ENCODE measurements at regions not wholly inside any gene's neighbourhood (a gene's known extent, or its start where the extent isn't known, plus 50 kb on each side); places are given as distances from the start of the nearest gene placed in this dataset.

DNA sequence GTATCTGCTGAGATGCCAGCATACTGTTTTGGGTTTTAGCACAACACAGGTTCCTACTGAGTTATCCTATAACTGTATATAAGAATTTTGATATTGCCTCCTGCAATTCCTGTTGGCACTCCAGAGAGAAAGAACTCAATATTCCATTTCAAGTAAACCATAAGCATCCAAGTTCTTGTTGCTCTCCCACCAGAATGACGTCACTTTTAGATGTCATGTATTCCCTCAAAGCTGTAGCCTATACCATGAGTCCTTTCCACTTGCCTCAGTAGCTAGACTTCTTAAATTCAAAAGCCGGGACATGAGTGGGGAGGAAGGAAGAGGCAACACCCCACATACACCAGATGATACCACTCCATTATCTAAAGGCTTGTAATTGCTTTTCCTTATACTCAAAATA is 171.5 kb downstream of the ALDH8A1 start:
- TF ChIP-seq, protein P1, sequence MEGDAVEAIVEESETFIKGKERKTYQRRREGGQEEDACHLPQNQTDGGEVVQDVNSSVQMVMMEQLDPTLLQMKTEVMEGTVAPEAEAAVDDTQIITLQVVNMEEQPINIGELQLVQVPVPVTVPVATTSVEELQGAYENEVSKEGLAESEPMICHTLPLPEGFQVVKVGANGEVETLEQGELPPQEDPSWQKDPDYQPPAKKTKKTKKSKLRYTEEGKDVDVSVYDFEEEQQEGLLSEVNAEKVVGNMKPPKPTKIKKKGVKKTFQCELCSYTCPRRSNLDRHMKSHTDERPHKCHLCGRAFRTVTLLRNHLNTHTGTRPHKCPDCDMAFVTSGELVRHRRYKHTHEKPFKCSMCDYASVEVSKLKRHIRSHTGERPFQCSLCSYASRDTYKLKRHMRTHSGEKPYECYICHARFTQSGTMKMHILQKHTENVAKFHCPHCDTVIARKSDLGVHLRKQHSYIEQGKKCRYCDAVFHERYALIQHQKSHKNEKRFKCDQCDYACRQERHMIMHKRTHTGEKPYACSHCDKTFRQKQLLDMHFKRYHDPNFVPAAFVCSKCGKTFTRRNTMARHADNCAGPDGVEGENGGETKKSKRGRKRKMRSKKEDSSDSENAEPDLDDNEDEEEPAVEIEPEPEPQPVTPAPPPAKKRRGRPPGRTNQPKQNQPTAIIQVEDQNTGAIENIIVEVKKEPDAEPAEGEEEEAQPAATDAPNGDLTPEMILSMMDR (IDR thresholded peaks at IDR 0.05) = no peak
- no peak for TF ChIP-seq POLR2A (IDR thresholded peaks at IDR 0.05)
